CD1c-positive myeloid dendritic cell (primary cell): ENCODE measurements at regions not wholly inside any gene's neighbourhood (a gene's known extent, or its start where the extent isn't known, plus 50 kb on each side); places are given as distances from the start of the nearest gene placed in this dataset.
"Not testable (repeated sequence)": the region's sequence is repeated elsewhere in the genome, so short reads cannot be mapped to it uniquely, and the experiment has no call there.

Source experiments
- DNase-seq: peaks from one replicate; pipeline ENCODE4 v3.0.0-alpha.2; 2016; ENCODE audit errors: extremely low spot score

DNA sequence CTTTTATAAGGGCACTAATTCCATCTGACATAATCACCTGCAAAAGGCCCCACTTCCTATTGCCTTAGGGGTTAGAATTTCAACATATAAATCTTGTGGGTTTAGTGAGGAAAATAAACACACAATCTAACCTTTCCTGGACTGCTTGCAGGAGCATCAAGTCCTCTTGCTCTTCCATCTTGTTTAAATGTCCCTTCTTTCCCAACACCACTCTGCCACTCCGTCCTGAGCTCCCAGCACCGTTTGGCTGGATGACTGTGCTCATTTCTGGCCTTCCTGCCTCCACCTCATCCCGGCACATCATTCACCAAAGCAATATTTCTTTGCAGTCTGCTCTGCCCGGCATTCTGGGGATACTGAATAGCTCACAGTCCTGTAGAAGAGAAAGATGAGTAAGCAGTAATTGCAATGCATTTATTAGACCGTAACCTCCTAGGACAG, 247.8 kb downstream of the BCL2 start:
- DNase-seq, result no peak

DNA sequence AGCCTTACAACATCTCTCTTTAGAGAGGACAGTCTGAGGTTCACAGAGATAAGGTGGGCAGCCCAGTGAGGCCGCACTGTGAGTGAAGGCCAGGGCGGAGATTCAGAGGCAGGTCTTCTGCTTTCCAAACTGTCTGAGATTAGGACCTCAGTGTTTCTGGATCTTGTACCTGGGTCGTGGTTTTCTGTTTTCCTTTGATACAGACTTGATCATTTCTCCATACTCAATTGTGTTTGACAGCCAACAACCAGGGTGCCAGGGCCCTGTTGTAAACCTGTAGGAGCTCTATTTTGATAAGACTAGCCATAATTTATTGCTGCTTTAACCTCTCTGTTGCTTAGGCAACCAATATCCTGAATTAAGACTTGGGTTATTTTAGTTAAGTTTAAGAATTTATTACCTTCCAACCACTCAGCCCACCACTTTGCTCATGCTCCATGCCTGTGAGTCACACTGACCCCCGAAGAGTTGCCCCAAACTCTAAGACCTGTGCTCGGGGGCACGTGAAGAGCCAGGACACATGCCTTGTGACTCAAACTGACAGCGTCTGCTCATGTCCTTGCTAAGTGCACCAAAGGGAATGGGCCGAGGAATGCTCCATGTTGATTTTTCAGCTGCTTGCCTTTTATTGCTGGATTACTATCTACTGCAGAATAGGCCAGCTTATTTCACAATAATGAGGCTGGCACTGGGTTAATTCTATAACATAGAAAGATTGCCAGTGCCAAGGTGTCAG, 248.6 kb downstream of the BCL2 start:
- DNase-seq, result no peak

DNA sequence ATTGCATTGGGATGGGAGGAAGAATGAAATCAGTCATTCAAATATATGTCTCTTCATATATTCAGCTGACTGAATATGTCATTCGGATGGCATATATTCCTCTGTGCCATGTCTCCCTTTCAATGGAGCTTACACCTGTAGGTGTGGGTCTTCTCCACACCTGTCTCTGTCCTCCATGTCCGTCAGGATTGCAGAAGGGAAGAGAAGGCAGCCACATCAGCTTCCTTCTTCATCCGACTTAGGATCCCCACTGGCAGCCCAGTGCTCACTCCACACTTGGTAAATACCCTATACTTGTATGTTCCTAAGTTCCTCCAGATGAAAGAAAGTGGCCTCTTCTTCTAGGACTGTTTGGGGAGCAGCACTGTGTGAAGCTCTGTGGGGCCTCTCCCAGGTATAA, 250.1 kb downstream of the BCL2 start:
- no peak for DNase-seq

DNA sequence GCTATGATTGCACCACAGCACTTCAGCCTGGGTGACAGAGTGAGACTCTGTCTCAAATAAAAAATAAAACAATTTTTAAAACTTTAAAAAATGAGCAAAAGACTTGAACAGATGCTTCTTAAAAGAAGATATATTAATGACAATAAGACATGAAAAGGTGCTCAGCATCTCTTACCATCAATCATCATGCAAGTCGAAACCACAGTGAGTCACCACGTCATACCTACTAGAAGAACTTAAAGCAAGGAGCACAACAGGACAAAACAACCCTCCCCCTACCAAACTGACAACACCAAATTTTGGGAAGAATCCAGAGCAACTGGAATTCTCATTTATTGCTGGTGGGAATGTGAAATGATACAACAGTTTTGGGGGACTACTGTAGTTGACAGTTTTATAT, 251.6 kb downstream of the BCL2 start:
- DNase-seq, result no peak

DNA sequence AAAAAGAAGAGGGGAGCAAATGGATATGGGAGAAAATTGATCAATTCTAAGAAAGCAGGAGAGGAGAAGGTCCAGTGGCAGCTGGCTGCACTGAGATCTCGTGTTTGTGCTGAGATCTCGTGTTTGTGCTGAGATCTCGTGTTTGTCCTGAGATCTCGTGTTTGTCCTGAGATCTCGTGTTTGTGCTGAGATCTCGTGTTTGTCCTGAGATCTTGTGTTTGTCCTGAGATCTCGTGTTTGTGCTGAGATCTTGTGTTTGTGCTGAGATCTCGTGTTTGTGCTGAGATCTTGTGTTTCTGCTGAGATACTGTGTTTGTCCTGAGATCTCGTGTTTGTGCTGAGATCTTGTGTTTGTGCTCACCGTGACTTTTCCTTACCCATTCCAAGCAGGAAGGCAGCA, 254.4 kb downstream of the BCL2 start:
- no peak for DNase-seq

DNA sequence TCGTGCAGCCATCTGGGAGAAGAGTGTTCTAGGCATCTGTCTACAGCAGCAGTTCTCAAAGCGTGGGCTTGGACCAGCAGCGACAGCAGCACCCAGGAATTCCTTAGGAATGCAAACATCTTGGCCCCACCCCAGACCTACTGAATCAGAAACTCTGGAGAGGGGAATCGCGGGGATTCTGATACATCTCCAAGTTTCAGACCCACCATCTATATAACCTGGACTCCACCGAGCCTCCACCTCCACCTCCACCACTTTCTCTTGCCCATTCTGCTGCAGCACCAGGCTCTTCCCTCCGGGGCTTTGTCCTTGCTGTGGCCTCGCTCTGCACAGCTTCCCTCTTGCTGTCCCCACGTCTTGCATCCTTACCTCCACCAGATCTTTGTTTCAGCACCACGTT, 256.4 kb downstream of the BCL2 start:
- DNase-seq, result no peak

DNA sequence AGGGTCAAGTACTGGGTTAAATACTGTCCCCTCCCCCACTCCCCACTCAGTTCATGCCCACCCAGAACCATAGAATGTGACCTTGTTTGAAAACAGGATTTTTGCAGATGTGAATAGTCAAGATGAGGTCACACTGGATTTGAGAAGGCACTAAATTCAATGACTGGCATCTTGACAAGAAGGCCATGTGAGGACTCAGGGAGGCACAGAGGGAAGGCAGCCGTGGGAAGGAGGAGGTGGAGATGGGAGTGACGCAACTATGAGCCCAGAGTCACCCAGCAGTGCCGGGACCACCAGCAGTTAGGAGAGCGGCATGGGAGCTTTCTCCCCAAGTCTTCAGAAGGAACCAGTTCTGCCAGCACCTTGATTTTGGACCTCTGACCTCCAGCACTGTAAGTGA, 257.3 kb downstream of the BCL2 start:
- no peak for DNase-seq

DNA sequence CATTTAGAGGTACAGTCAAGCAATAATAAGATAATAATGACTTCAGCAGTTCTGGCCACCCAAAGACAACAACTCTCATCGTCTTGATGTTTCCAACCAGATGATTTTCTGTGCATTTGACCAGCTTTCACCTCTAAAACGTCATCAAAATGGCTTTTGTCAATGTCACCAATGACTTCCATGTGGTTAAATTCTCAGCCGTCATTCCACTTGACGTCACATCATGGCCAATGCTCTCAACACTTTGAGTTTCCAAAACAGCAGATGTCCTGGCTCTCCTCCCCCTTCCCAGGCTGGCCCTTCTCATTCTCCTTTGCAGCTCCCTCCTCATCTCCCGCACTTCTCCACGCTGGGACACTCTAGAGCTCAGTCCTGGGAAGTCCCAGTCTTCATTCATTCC, 258.3 kb downstream of the BCL2 start:
- DNase-seq, result no peak

DNA sequence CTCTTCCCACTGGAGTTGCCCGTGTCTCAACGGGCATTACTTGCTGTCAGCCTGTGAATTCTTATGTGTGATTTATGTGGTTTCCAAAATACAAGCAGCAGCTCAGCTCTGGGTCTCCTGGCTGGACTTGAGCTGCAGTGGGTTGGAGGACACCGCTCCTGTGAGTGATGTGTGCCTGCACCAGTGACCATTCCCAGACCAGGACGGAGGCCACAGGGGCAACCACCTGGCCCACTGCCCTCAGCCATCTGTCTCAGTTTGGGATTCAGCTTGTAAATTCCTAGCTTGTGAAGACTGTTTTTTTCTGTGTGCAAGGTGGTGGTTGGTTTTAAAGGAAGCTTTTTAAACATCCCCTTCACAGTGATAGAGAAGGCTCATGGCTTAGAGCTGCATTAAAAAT, 261.0 kb downstream of the BCL2 start:
- no peak for DNase-seq

DNA sequence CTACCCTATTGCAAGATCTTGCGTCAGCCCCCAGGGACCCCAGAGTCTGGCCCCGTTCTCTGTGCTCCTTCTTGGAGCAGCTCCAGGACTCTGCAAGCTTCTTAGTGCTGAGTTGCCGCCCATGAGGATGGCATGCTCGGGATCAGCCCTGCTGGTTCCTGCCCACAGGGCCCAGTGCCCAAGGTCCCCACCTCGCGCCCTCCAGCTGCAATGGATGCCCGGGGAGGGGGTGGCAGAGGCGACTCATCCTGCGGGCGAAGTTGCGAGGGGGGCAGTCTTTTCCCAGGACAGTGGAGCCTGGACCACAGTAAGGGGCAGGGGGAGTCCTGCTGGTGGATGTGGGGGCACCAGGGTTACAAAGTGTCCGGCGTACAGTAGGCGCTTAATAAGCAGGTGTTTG, 261.9 kb downstream of the BCL2 start:
- DNase-seq, result no peak

DNA sequence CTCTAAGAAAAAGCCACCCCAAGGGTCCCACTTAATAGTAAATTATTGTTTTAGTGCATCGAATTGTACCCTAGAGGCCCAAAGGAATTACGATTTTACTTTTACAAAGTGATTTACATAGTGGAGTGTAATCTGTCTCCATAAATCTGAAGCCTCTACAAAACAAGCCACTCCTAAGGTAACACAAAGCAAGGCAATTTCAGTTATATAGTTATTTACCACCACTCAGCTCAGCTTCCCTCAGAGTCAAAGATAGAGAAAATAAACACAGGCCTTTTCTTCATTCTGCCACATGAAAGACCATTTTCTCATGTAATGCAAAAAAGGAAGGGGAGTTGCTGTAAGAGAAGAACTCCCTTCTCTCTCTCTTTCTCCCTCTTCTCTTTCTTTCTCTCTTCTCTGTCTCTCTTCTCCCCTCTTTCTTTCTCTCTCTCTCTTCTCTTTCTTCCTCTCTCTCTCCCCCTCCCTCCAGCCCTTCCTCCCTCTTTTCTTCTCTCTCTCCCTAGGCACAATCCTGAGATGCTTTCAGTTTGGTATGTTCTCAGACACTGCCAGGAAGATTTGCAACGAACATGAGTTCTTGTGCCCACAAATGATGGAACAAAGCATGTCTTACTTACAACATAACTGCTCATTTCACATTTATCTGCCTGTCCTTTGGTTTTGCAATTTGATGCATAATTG, 264.5 kb downstream of the BCL2 start:
- DNase-seq, result no peak

DNA sequence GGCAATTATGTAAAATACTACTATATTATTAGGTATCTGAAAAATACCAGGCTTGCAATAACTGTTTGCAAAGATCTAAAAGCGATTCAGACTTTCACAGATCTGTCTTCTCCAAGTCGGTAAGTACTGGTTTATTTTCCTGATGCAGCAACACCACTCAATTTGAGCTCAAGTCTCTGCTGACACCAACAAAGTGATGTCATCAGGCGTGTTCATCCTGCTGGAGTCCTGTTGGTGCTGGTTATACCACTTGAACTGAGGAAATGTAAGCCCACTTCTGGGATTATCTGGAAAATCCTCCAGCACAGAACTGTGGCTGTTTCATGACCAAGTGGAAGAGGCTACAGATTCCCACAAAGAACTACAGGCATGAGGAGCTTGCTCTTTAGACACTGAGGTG, 267.6 kb downstream of the BCL2 start:
- no peak for DNase-seq

DNA sequence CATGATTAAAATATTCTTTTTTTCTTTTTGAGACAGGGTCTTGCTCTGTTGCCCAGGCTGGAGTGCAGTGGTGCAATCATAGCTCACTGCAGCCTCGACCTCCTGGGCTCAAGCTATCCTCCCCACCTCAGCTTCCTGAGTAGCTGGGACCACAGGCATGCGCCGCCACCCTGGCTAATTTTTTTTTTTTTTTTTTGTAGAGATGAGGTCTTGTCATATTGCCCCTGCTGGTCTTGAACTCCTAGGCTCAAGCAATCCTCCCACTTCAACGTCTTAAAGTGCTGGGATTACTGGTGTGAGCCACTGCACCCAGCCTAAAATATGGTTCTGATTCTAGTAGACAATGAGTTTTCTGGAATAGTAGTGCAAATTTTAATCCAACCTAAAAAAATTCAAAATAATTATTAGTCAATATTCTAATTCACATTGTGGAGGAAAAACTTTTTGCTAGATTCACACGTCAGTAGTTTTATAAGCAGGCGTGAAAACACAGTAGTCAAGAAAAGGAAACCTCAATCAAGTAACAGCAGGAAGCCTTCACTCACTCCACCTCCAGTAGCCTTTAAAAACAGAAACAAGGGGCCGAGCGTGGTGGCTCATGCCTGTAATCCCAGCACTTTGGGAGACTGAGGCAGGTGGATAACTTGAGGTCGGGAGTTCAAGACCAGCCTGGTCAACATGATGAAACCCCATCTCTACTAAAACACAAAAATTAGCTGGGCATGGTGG, 268.7 kb downstream of the BCL2 start:
- not testable (repeated sequence) for DNase-seq

DNA sequence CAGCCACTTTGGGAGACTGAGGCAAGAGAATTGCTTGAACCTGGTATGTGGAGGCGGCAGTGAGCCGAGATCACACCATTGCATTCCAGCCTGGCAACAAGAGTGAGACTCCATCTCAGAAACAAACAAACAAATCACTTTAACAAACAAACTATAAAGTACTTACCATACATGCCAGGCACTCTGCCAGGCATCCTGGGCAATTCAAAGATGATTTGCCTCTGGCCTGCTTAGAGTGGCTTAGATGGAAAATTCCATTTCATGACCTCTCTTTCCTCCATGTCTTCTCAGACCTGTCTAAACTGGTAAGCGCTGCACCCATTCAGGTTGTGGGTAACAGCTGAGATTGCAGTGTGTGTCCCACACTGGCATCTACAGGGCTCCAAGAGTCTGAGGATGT, 273.2 kb downstream of the BCL2 start:
- DNase-seq, result no peak

DNA sequence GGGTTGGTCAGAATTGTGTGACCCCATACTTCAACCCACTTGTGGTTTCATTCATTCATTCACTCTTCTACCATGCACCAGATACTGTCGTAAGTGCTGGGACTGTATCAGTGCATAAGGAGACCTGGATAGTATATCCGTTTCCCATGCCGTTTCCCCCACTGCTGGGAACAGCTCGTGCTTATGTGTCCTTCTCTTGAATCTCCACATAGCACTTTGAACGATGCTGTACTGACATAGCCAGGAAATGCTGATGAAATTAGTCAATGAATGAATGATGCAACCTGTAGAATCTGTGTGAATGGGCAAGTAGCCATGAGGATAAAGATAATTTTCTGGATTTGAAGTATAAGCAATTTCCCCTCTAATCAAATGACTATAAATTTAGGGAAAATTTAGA, 276.1 kb downstream of the BCL2 start:
- no peak for DNase-seq

DNA sequence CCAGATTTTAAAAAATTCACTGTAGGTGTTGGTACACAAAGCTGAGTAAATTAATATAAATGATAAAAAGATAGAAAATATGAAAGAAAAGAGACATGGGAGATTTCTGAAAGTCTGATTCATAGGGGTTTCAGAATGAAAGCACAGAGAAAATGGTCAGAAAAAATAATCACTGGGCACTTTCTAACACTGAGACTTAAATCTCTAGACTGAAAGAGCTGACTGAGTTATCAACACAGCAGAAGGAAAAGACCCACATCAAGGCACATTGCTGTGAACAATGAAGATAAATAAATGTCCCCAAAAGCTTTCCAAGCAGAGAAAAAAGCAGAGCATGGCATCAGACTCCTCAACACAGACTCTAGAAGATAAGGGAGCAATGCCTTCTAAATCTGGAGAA, 277.2 kb downstream of the BCL2 start:
- no peak for DNase-seq

DNA sequence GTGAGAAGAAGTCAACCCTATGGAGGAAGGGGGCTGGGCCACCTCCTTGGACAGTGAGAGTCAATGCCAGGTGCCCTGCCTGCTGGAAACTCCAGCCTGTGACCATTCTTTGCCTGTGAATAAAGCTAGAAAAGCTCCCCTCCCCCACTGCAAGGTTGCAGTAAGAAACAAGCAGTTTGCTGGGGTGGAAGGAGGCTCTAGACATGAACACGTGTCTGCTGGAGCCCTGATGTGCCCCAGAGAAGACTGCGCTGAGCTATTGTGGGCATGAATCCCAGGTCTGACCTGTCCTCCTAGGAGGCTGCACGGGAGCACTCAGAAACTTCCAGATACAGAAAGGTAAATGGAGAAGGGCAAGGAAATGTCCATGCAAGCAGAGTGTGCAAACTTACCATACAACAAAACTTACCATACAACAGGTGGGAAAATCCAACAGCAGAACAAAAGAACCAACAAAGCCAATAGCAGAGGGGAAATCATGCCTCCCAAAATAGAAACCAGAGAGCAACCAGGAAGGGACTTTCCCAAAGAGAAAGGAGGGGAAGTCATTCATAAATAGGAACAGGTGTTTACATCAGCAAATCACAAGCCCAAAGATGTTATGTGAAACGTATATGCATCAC, 278.7 kb downstream of the BCL2 start:
- DNase-seq, result peak; percentile 11

DNA sequence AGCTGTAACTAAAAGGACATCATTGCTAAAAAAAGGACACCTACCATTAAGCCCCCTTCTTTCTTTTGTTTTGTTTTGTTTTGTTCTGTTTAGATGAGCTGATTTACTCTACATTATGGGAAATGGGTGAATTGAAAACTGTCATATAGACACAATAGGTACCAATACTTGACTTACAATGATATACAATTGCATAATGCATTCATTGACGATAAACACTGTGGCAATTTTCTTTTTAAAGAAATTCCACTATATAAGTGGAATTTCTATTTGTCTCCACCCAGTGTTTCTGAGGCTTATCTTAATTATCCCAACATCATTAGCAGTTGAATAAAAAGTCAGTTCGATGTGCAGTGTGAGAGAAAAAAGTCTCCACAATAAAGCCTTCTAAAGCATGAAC, 282.1 kb downstream of the BCL2 start:
- no peak for DNase-seq

DNA sequence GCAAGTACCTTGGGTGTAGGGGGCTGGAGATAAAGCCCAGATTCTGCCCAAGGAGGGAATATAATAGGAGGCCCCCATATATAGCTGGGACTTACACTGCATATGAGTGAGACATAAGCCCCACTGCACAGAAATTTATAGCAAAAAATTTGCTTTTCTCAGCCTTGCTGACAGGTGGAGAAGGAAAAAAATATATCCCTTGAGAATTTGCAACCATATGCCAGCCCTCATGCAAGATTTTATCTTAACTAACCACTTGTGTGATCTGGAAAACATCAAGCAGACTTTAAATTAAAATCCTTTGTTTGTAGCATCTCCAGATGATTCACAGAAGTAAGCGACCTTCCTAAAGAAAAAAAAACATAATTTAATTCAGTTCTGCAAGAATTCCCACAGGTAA, 288.2 kb downstream of the BCL2 start:
- no peak for DNase-seq
